Panc1 (cell line): ENCODE measurements at regions not wholly inside any gene's neighbourhood (a gene's known extent, or its start where the extent isn't known, plus 50 kb on each side); places are given as distances from the start of the nearest gene placed in this dataset.

Experiments used
- ATAC-seq: fragments of 200-7000 bp; cut with Tn5 transposase; 2 replicates; pipeline ENCODE4 v1.9.1; 2020; ENCODE audit warnings: mild to moderate bottlenecking, moderate library complexity
- BruUV-seq: library from RNA; stranded (reverse); fragments of 400-500 nt; replicated peaks from 2 replicates; lab custom pipeline; 2021; lab: Mats Ljungman, UMichigan
- CTCF ChIA-PET: fragments of 300-600 bp; sonication (Branson Sonifier 250); formaldehyde crosslinking; loops from one replicate; lab custom pipeline; 2022; ENCODE audit warnings: antibody characterized with exemption; lab: Charles Lee
- POLR2A ChIA-PET: fragments of 300-600 bp; sonication (Branson Sonifier 250); formaldehyde crosslinking; loops from one replicate; lab custom pipeline; 2022; ENCODE audit warnings: antibody characterized with exemption; lab: Charles Lee
- DNase-seq: peaks from one replicate; pipeline ENCODE4 v3.0.0-alpha.2; 2010; ENCODE audit warnings: low read depth, low spot score
- H3K27ac ChIP-seq: 2 replicates; pipeline ENCODE4 v1.5.1; 2011; ENCODE audit warnings: mild to moderate bottlenecking, low read length, inconsistent platforms
- H3K27me3 ChIP-seq: fragments of 200-500 bp; sonication (Bioruptor generic); 2 replicates; pipeline ENCODE4 v1.6.0; 2014; ENCODE audit warnings: low read length, inconsistent platforms; ENCODE audit not compliant: control insufficient read depth, insufficient read depth
- H3K36me3 ChIP-seq: fragments of 200-500 bp; sonication (Bioruptor generic); 2 replicates; pipeline ENCODE4 v1.5.1; 2014; ENCODE audit warnings: inconsistent platforms, mild to moderate bottlenecking, low read length, moderate library complexity; ENCODE audit not compliant: control insufficient read depth, insufficient read depth
- H3K4me1 ChIP-seq: 2 replicates; pipeline ENCODE4 v1.5.1; 2011; ENCODE audit warnings: inconsistent platforms, mild to moderate bottlenecking, low read length, moderate library complexity; ENCODE audit not compliant: control insufficient read depth, insufficient read depth
- H3K4me3 ChIP-seq, 2 experiments: 2 replicates each; pipeline ENCODE4 v1.5.1; 2011 to 2012; ENCODE audit warnings: low read depth in 2 of 2, low read length in 2 of 2, mild to moderate bottlenecking in 2 of 2, inconsistent platforms in 1 of 2, moderate library complexity in 1 of 2
- H3K9me3 ChIP-seq: fragments of 200-500 bp; sonication (Bioruptor generic); 2 replicates; pipeline ENCODE4 v1.5.1; 2014; ENCODE audit warnings: low read depth, mild to moderate bottlenecking, inconsistent platforms, low read length, moderate library complexity; ENCODE audit not compliant: control insufficient read depth, insufficient read depth
- CTCF ChIP-seq: fragments of 450-650 bp; IDR thresholded peaks from 2 replicates; pipeline ENCODE4 v1.5.1; 2017; ENCODE audit warnings: mild to moderate bottlenecking
- POLR2AphosphoS5 ChIP-seq: IDR thresholded peaks from 2 replicates; pipeline ENCODE4 v1.6.1; 2012; ENCODE audit warnings: mild to moderate bottlenecking, low read depth, low read length, moderate library complexity
- SIN3A ChIP-seq: IDR thresholded peaks from 2 replicates; pipeline ENCODE4 v1.6.1; 2012; ENCODE audit warnings: low read depth, mild to moderate bottlenecking, low read length, moderate library complexity, borderline replicate concordance; ENCODE audit not compliant: insufficient read depth
- TCF7L2 ChIP-seq: IDR thresholded peaks from 2 replicates; pipeline ENCODE4 v1.6.1; 2011; ENCODE audit warnings: mild to moderate bottlenecking, low read depth, low read length, inconsistent platforms
- in situ Hi-C: cut with HindIII; loops from 2 replicates; pipeline ENCODE4 v1.10.0; 2016; ENCODE audit warnings: low sequenced_read_pairs, low pct_unique_long_range_greater_than_20kb
- intact Hi-C: fragments of 100-400 bp; cut with micrococcal nuclease; formaldehyde crosslinking; loops from one replicate; pipeline ENCODE4 v1.10.0; 2022; ENCODE audit not compliant: unreplicated experiment
- TF ChIP-seq, protein P1 (sequence below), 2 experiments: IDR thresholded peaks; 2 replicates each; pipeline ENCODE4 v1.6.1; 2011 to 2012; ENCODE audit warnings: low read depth in 2 of 2, control low read depth in 1 of 2, low read length in 1 of 2, mild to moderate bottlenecking in 1 of 2, moderate library complexity in 1 of 2; ENCODE audit not compliant: insufficient read depth in 1 of 2

DNA sequence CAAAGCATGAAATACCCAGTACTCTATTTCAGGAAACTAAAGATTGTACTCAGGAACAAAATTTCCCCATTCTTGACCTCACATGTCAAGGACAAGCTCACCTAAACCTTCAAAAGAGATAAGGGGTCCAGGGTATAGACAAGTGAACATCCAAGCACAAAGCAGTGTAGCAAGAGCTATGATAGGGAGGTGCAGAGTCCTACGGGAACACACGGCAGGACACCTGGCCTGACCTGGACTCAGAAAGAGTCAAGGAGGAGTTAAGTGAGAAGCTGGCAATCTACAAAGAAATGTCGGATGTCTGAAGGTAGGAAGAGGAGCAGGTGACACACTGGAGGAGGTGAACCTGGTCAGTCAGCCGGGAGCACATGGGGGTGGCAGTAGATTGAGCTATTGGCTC, 67.1 kb upstream of the LDLRAD3 start:
- Histone ChIP-seq H3K4me1 (no peaks in the 10 kb centered on the region), H3K9me3 (no peaks in the 10 kb centered on the region), H3K4me3 (no peak overlapping the region), H3K27ac (no peak overlapping the region), H3K27me3 (no peaks in the 10 kb centered on the region; the same call in 1 of the 2 replicates), H3K36me3 (no peaks in the 10 kb centered on the region)
- TF ChIP-seq CTCF = no peak
- TF ChIP-seq SIN3A = no peak
- intact Hi-C loops (no loop called here), in situ Hi-C loops (no loop called here)
- DNase-seq (no peak), ATAC-seq (no peak)
- no TSS peak for BruUV-seq
- POLR2A ChIA-PET = interaction anchor here (0.6 kb wide), 1 partner anchor 14 kb away, joined by 3 read pairs; no protein-coding TSS in a partner anchor
- CTCF ChIA-PET = no interaction called here

DNA sequence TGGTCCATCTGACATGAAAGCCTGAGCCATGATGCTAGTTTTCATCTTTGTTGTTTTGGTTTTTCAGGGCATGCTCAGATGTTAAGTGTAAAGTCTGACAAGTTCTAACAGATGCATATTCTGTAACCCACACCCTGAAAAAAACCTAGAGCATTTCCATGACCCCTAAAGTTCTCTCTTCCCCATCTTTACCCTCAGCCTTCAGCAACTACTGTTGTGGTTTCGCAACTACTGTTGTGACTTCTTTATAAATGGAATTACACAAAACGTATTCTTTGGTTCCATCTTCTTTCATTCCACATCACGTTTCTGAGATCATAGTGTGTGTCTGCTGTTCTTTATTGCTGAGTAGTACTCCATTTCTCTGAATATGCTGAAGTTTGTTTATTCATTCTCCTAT, 65.1 kb upstream of the LDLRAD3 start:
- CTCF ChIA-PET = no interaction called here
- Histone ChIP-seq H3K36me3 (no peaks in the 10 kb centered on the region), H3K27ac (no peak overlapping the region), H3K9me3 (no peaks in the 10 kb centered on the region), H3K27me3 (no peaks in the 10 kb centered on the region; the same call in 1 of the 2 replicates), H3K4me1 (no peaks in the 10 kb centered on the region), H3K4me3 (no peak overlapping the region)
- BruUV-seq = no TSS peak
- in situ Hi-C loops (no loop called here), intact Hi-C loops (no loop called here)
- TF ChIP-seq SIN3A (no peak), POLR2AphosphoS5 (no peak)
- TF ChIP-seq, protein P1, sequence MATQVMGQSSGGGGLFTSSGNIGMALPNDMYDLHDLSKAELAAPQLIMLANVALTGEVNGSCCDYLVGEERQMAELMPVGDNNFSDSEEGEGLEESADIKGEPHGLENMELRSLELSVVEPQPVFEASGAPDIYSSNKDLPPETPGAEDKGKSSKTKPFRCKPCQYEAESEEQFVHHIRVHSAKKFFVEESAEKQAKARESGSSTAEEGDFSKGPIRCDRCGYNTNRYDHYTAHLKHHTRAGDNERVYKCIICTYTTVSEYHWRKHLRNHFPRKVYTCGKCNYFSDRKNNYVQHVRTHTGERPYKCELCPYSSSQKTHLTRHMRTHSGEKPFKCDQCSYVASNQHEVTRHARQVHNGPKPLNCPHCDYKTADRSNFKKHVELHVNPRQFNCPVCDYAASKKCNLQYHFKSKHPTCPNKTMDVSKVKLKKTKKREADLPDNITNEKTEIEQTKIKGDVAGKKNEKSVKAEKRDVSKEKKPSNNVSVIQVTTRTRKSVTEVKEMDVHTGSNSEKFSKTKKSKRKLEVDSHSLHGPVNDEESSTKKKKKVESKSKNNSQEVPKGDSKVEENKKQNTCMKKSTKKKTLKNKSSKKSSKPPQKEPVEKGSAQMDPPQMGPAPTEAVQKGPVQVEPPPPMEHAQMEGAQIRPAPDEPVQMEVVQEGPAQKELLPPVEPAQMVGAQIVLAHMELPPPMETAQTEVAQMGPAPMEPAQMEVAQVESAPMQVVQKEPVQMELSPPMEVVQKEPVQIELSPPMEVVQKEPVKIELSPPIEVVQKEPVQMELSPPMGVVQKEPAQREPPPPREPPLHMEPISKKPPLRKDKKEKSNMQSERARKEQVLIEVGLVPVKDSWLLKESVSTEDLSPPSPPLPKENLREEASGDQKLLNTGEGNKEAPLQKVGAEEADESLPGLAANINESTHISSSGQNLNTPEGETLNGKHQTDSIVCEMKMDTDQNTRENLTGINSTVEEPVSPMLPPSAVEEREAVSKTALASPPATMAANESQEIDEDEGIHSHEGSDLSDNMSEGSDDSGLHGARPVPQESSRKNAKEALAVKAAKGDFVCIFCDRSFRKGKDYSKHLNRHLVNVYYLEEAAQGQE (IDR thresholded peaks at IDR 0.05; ENCODE audit: insufficient read depth in 1 of 2, low read depth in 2 of 2, low read length in 1 of 2) = no peak
- DNase-seq (no peak), ATAC-seq (no peak)
- POLR2A ChIA-PET = interaction anchor here (0.6 kb wide), 1 partner anchor 140 kb away, joined by 3 read pairs; no protein-coding TSS in a partner anchor

GRCh38 chr11:35879361-35879760, 64.5 kb upstream of the LDLRAD3 start:
- intact Hi-C loops (no loop called here), in situ Hi-C loops (no loop called here)
- ChIA-PET POLR2A (interaction anchor here (0.6 kb wide), 1 partner anchor 140 kb away, joined by 3 read pairs; no protein-coding TSS in a partner anchor), CTCF (no interaction called here)
- no TSS peak for BruUV-seq
- ATAC-seq (no peak), DNase-seq (no peak)
- no peaks in the 10 kb centered on the region for H3K36me3 ChIP-seq
- H3K27ac ChIP-seq = no peak overlapping the region
- no peaks in the 10 kb centered on the region for H3K4me1 ChIP-seq
- H3K27me3 ChIP-seq = no peaks in the 10 kb centered on the region; the same call in 1 of the 2 replicates
- TF ChIP-seq TCF7L2 = no peak
- no peaks in the 10 kb centered on the region for H3K9me3 ChIP-seq
- H3K4me3 ChIP-seq = no peak overlapping the region
